Hepatocyte (in vitro differentiated cells): ENCODE measurements at regions not wholly inside any gene's neighbourhood (a gene's known extent, or its start where the extent isn't known, plus 50 kb on each side); places are given as distances from the start of the nearest gene placed in this dataset.

ENCODE experiments used
- DNase-seq: peaks from one replicate; pipeline ENCODE4 v3.0.0-alpha.2; 2016; ENCODE audit warnings: low spot score
- H2AFZ ChIP-seq: fragments of 200-600 bp; sonication (generic); 2 replicates; pipeline ENCODE4 v1.6.0; 2016; ENCODE audit warnings: antibody characterized with exemption, mild to moderate bottlenecking
- H3K27ac ChIP-seq: fragments of 200-600 bp; sonication (generic); 2 replicates; pipeline ENCODE4 v1.5.1; 2016; ENCODE audit warnings: mild to moderate bottlenecking
- H3K27me3 ChIP-seq: fragments of 200-600 bp; sonication (generic); 2 replicates; pipeline ENCODE4 v1.6.1; 2016
- H3K36me3 ChIP-seq: fragments of 200-600 bp; sonication (generic); replicated peaks from 2 replicates; pipeline ENCODE4 v1.5.1; 2016; ENCODE audit warnings: low read depth; ENCODE audit not compliant: insufficient read depth
- H3K4me1 ChIP-seq: fragments of 200-600 bp; sonication (generic); 2 replicates; pipeline ENCODE4 v1.5.1; 2016; ENCODE audit warnings: mild to moderate bottlenecking, moderate library complexity; ENCODE audit not compliant: insufficient read depth
- H3K4me2 ChIP-seq: fragments of 200-600 bp; sonication (generic); 2 replicates; pipeline ENCODE4 v1.6.0; 2016
- H3K4me3 ChIP-seq: fragments of 200-600 bp; sonication (generic); 2 replicates; pipeline ENCODE4 v1.5.1; 2016; ENCODE audit warnings: mild to moderate bottlenecking
- H3K79me2 ChIP-seq: fragments of 200-600 bp; sonication (generic); 2 replicates; pipeline ENCODE4 v1.6.0; 2017; ENCODE audit warnings: mild to moderate bottlenecking
- H3K9me2 ChIP-seq: fragments of 200-600 bp; sonication (generic); replicated peaks from 2 replicates; pipeline ENCODE4 v1.6.0; 2017; ENCODE audit warnings: mild to moderate bottlenecking; ENCODE audit not compliant: insufficient read depth
- H3K9me3 ChIP-seq: fragments of 200-600 bp; sonication (generic); 2 replicates; pipeline ENCODE4 v1.5.1; 2016; ENCODE audit warnings: low read depth, mild to moderate bottlenecking
- H4K20me1 ChIP-seq: fragments of 200-600 bp; sonication (generic); 2 replicates; pipeline ENCODE4 v1.6.0; 2016; ENCODE audit warnings: mild to moderate bottlenecking; ENCODE audit not compliant: insufficient read depth, poor library complexity, severe bottlenecking
- CTCF ChIP-seq: fragments of 200-600 bp; sonication (generic); IDR thresholded peaks from 2 replicates; pipeline ENCODE4 v1.5.1; 2016; ENCODE audit warnings: antibody characterized with exemption, mild to moderate bottlenecking; ENCODE audit not compliant: poor library complexity
- EZH2 ChIP-seq: fragments of 200-600 bp; sonication (generic); IDR thresholded peaks from 2 replicates; pipeline ENCODE4 v1.6.1; 2016; ENCODE audit warnings: antibody characterized with exemption, mild to moderate bottlenecking, borderline replicate concordance
- EZH2phosphoT487 ChIP-seq: fragments of 200-600 bp; sonication (generic); IDR thresholded peaks from one replicate; pipeline ENCODE4 v1.6.1; 2018; ENCODE audit warnings: antibody characterized with exemption, mild to moderate bottlenecking, low read depth, moderate library complexity; ENCODE audit not compliant: unreplicated experiment, severe bottlenecking
- WGBS: methylation state at CpG from one replicate; pipeline ENCODE4 v1.1.6; 2016; ENCODE audit warnings: low lambda C conversion rate; ENCODE audit errors: missing lambda C conversion rate; 5-methylcytosine and 5-hydroxymethylcytosine counted together

- TF ChIP-seq EZH2phosphoT487 (no peak), CTCF (no peak), EZH2 (no peak)
Measured at GRCh38 chr10:78537018-78537417, 503.4 kb downstream of the RPS24 start.

GRCh38 chr10:78539247-78539766, 505.6 kb downstream of the RPS24 start:
- H3K9me3 ChIP-seq, result no peaks in the 10 kb centered on the region
- no peak for DNase-seq
- peak overlapping the region; percentile 1 for H3K27ac ChIP-seq
- TF ChIP-seq EZH2phosphoT487 (no peak), CTCF (no peak), EZH2 (no peak)
- no peaks in the 10 kb centered on the region for H3K9me2 ChIP-seq
- no peak overlapping the region for H3K4me2 ChIP-seq
- no peaks in the 10 kb centered on the region for H3K36me3 ChIP-seq
- 71% methylated on average over 7 of the region's 7 CpGs for WGBS
- H3K4me1 ChIP-seq, result peaks cover 73% of the 10 kb centered on the region
- no peaks in the 10 kb centered on the region for H4K20me1 ChIP-seq
- no peaks in the 10 kb centered on the region for H3K79me2 ChIP-seq
- H2AFZ ChIP-seq, result no peak overlapping the region
- H3K4me3 ChIP-seq, result no peak overlapping the region
- H3K27me3 ChIP-seq, result no peaks in the 10 kb centered on the region

More at GRCh38 chr10:78537018-78537417, 503.4 kb downstream of the RPS24 start:
- Histone ChIP-seq H3K27ac (peak overlapping the region; percentile 75), H3K4me2 (no peak overlapping the region), H3K9me3 (no peaks in the 10 kb centered on the region), H3K36me3 (no peaks in the 10 kb centered on the region), H2AFZ (no peak overlapping the region), H3K4me1 (peaks cover 73% of the 10 kb centered on the region), H3K9me2 (no peaks in the 10 kb centered on the region), H4K20me1 (no peaks in the 10 kb centered on the region), H3K79me2 (no peaks in the 10 kb centered on the region), H3K4me3 (no peak overlapping the region), H3K27me3 (no peaks in the 10 kb centered on the region)
- DNase-seq, result no peak
- WGBS, result 92% methylated on average over 5 of the region's 5 CpGs

- TF ChIP-seq EZH2, result no peak
- no peak for TF ChIP-seq EZH2phosphoT487
- TF ChIP-seq CTCF, result no peak
- no peak overlapping the region for H2AFZ ChIP-seq
- DNase-seq, result peak; percentile 55
- no peaks in the 10 kb centered on the region for H3K27me3 ChIP-seq
- H3K27ac ChIP-seq, result peak overlapping the region; percentile 77
- no peaks in the 10 kb centered on the region for H4K20me1 ChIP-seq
- no peaks in the 10 kb centered on the region for H3K79me2 ChIP-seq
- peaks cover 69% of the 10 kb centered on the region for H3K4me1 ChIP-seq
- no peaks in the 10 kb centered on the region for H3K9me3 ChIP-seq
- H3K4me3 ChIP-seq, result no peak overlapping the region
- H3K9me2 ChIP-seq, result no peaks in the 10 kb centered on the region
- H3K36me3 ChIP-seq, result no peaks in the 10 kb centered on the region
- 48% methylated on average over 2 of the region's 2 CpGs for WGBS
- H3K4me2 ChIP-seq, result no peak overlapping the region
Measured at GRCh38 chr10:78540355-78541076, 506.9 kb downstream of the RPS24 start.
